Gastrocnemius medialis (tissue), 4 donors: ENCODE measurements at regions not wholly inside any gene's neighbourhood (a gene's known extent, or its start where the extent isn't known, plus 50 kb on each side); places are given as distances from the start of the nearest gene placed in this dataset.

Experiments used
- ATAC-seq, 2 donors: fragments of 150-250 bp; one replicate each; pipeline ENCODE4 v1.9.1; 2016
- DNase-seq, 2 donors: peaks; one replicate each; pipeline ENCODE4 v3.0.0-alpha.2; 2019
- H3K27ac ChIP-seq, 4 donors: fragments of 200-600 bp; sonication (generic); 1 replicate in 1 of 4; 2 replicates in 3 of 4; pipeline ENCODE4 v1.5.1; 2016 to 2018; ENCODE audit warnings: mild to moderate bottlenecking in 2 of 4, moderate library complexity in 1 of 4
- H3K27me3 ChIP-seq, 3 donors: fragments of 200-600 bp; sonication (generic) in 2 of 3; 1 replicate in 1 of 3; 2 replicates in 2 of 3; pipeline versions ENCODE4 v1.5.1 to v1.6.0; 2016 to 2019; ENCODE audit warnings: mild to moderate bottlenecking in 1 of 3, moderate library complexity in 1 of 3
- H3K36me3 ChIP-seq, 2 donors: fragments of 200-600 bp; sonication (generic) in 1 of 2; one replicate each; pipeline ENCODE4 v1.5.1; 2017 to 2018
- H3K4me1 ChIP-seq, 2 donors: fragments of 200-600 bp; sonication (generic) in 1 of 2; one replicate each; pipeline ENCODE4 v1.5.1; 2016 to 2017; ENCODE audit warnings: mild to moderate bottlenecking in 2 of 2
- H3K4me3 ChIP-seq, 4 donors: fragments of 200-600 bp; sonication (generic) in 3 of 4; 1 replicate in 1 of 4; 2 replicates in 3 of 4; pipeline ENCODE4 v1.5.1; 2016 to 2019; ENCODE audit warnings: mild to moderate bottlenecking in 2 of 4
- H3K9me3 ChIP-seq, 3 donors: fragments of 200-600 bp; sonication (generic) in 2 of 3; 1 replicate in 1 of 3; 2 replicates in 2 of 3; pipeline ENCODE4 v1.5.1; 2016 to 2019
- CTCF ChIP-seq, 5 experiments: fragments of 450-650 bp in 3 of 5; fragments of 200-600 bp in 2 of 5; sonication (generic) in 2 of 5; IDR thresholded peaks in 4 of 5; conservative IDR thresholded peaks in 1 of 5; 1 replicate in 4 of 5; 2 replicates in 1 of 5; pipeline ENCODE4 v1.5.1; 2016 to 2019; ENCODE audit warnings: antibody characterized with exemption in 5 of 5, mild to moderate bottlenecking in 3 of 5, moderate library complexity in 3 of 5
- POLR2A ChIP-seq, 2 donors: fragments of 450-650 bp; IDR thresholded peaks; one replicate each; pipeline ENCODE4 v1.6.1; 2017; ENCODE audit warnings: antibody characterized with exemption in 2 of 2, mild to moderate bottlenecking in 2 of 2, moderate library complexity in 2 of 2
- in situ Hi-C, 4 donors: fragments of 200-750 bp; cut with MboI; loops; one replicate each; pipeline versions ENCODE4 v1.15.0 to v1.8.0; 2017; ENCODE audit warnings: low sequenced_read_pairs in 4 of 4
- intact Hi-C: fragments of 100-400 bp; cut with DNase I; formaldehyde crosslinking; loops from one replicate; pipeline ENCODE4 v1.15.1; 2023; ENCODE audit warnings: low total_unique reads

- no peaks in the 10 kb centered on the region for H3K27me3 ChIP-seq
- peaks cover 32% of the 10 kb centered on the region in 2 donors for H3K4me1 ChIP-seq
- ATAC-seq (no peak), DNase-seq (no peak)
- intact Hi-C loops = no loop called here
- no peaks in the 10 kb centered on the region for H3K9me3 ChIP-seq
- no peak overlapping the region for H3K4me3 ChIP-seq
- no peaks in the 10 kb centered on the region for H3K36me3 ChIP-seq
- TF ChIP-seq POLR2A (IDR thresholded peaks at IDR 0.05) (no peak), CTCF (IDR thresholded peaks at IDR 0.05 in 4 of 5, conservative IDR thresholded peaks at IDR 0.05 in 1 of 5) (no peak)
- no peak overlapping the region for H3K27ac ChIP-seq
- in situ Hi-C loops = no loop called here
These were observed 290.1 kb downstream of the PLPP3 start for GRCh38 chr1:56289260-56289659.

GRCh38 chr1:56287721-56288120 lies 291.6 kb downstream of the PLPP3 start:
- Histone ChIP-seq H3K27me3 (no peaks in the 10 kb centered on the region), H3K4me1 (peaks cover 32 to 33% of the 10 kb centered on the region in 2 donors), H3K9me3 (no peaks in the 10 kb centered on the region), H3K27ac (no peak overlapping the region), H3K36me3 (no peaks in the 10 kb centered on the region), H3K4me3 (no peak overlapping the region)
- in situ Hi-C loops = no loop called here
- no peak for ATAC-seq
- intact Hi-C loops = no loop called here
- DNase-seq = no peak
- no peak for TF ChIP-seq POLR2A (IDR thresholded peaks at IDR 0.05)
- no peak for TF ChIP-seq CTCF (IDR thresholded peaks at IDR 0.05 in 4 of 5, conservative IDR thresholded peaks at IDR 0.05 in 1 of 5)

GRCh38 chr1:56286956-56287355 lies 292.4 kb downstream of the PLPP3 start:
- DNase-seq = no peak
- no peak for TF ChIP-seq POLR2A (IDR thresholded peaks at IDR 0.05)
- TF ChIP-seq CTCF (IDR thresholded peaks at IDR 0.05 in 4 of 5, conservative IDR thresholded peaks at IDR 0.05 in 1 of 5) = no peak
- no peaks in the 10 kb centered on the region for H3K27me3 ChIP-seq
- H3K27ac ChIP-seq = no peak overlapping the region
- no peaks in the 10 kb centered on the region for H3K9me3 ChIP-seq
- in situ Hi-C loops (no loop called here), intact Hi-C loops (no loop called here)
- no peaks in the 10 kb centered on the region for H3K36me3 ChIP-seq
- no peak overlapping the region for H3K4me3 ChIP-seq
- ATAC-seq = no peak
- H3K4me1 ChIP-seq = peaks cover 27 to 29% of the 10 kb centered on the region in 2 donors

- intact Hi-C loops = no loop called here
- no peaks in the 10 kb centered on the region for H3K9me3 ChIP-seq
- H3K27ac ChIP-seq = peak overlapping the region in 1 of 4 donors; percentile 12
- H3K4me3 ChIP-seq = no peak overlapping the region
- in situ Hi-C loops = no loop called here
- ATAC-seq (no peak), DNase-seq (no peak)
- TF ChIP-seq CTCF (IDR thresholded peaks at IDR 0.05 in 4 of 5, conservative IDR thresholded peaks at IDR 0.05 in 1 of 5) (no peak), POLR2A (IDR thresholded peaks at IDR 0.05) (no peak)
- H3K4me1 ChIP-seq = peaks cover 23 to 24% of the 10 kb centered on the region in 2 donors
- no peaks in the 10 kb centered on the region for H3K27me3 ChIP-seq
- H3K36me3 ChIP-seq = no peaks in the 10 kb centered on the region
These were observed 292.9 kb downstream of the PLPP3 start for GRCh38 chr1:56286506-56286905.
